Fibroblast of skin of scalp (primary cell): ENCODE measurements at regions not wholly inside any gene's neighbourhood (a gene's known extent, or its start where the extent isn't known, plus 50 kb on each side); places are given as distances from the start of the nearest gene placed in this dataset.
"Not testable (repeated sequence)": the region's sequence is repeated elsewhere in the genome, so short reads cannot be mapped to it uniquely, and the experiment has no call there.

Experiments
- DNase-seq: peaks from one replicate; pipeline ENCODE4 v3.0.0-alpha.2; 2013

DNA sequence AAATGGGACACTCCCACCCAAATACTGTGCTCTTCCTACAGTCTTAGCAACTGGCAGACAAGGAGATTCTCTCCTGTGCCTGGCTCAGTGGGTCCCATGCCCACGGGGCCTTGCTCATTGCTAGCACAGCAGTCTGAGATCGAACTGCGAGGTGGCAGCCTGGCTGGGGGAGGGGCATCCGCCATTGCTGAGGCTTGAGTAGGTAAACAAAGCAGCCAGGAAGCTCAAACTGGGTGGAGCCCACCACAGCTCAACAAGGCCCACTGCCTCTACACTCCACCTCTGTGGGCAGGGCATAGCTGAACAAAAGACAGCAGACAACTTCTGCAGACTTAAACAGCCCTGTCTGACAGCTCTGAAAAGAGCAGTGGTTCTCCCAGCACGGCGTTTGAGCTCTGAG is 174.8 kb downstream of the COL12A1 start:
- DNase-seq: not testable (repeated sequence)

- DNase-seq: no peak
These were observed 176.5 kb downstream of the COL12A1 start for GRCh38 chr6:75029333-75029732.

GRCh38 chr6:75025371-75025770 is 180.5 kb downstream of the COL12A1 start:
- no peak for DNase-seq

GRCh38 chr6:75024828-75025227 is 181.0 kb downstream of the COL12A1 start:
- no peak for DNase-seq

- DNase-seq: peak; percentile 19
These were observed 182.2 kb downstream of the COL12A1 start for GRCh38 chr6:75023634-75024033.

GRCh38 chr6:75020971-75021370 is 184.9 kb downstream of the COL12A1 start:
- DNase-seq: no peak

GRCh38 chr6:75020376-75020775 is 185.5 kb downstream of the COL12A1 start:
- DNase-seq: no peak

DNA sequence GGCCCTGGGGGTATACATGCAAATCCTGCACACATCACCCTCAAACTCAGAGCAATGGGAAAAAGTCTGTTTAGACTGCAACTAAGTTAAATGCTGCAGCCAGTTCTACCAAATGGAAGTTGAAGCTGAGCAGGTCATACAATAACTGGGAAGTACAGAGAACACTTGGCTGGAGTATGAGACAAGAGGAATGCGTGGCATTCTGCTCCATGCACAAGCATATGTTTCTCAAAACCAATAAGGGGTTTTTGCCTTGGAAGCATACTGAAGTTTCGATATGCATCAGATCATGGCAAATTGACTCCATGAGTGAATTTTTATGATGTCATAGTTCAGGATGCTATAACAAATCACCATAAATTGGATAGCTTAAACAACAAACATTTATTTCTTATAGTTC is 193.8 kb downstream of the COL12A1 start:
- DNase-seq: peak; percentile 43

DNA sequence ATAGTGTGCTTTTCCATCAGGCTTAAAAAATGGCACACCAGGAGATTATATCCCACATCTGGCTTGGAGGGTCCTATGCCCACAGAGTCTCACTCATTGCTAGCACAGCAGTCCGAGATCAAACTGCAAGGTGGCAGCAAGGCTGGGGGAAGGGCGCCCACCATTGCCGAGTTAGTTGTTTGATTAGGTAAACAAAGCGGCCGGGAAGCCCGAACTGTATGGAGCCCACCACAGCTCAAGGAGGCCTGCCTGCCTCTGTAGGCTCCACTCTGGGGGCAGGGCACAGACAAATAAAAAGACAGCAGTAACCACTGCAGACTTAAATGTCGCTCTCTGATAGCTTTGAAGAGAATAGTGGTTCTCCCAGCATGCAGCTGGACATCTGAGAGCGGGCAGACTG is 201.9 kb downstream of the COL12A1 start:
- not testable (repeated sequence) for DNase-seq

DNA sequence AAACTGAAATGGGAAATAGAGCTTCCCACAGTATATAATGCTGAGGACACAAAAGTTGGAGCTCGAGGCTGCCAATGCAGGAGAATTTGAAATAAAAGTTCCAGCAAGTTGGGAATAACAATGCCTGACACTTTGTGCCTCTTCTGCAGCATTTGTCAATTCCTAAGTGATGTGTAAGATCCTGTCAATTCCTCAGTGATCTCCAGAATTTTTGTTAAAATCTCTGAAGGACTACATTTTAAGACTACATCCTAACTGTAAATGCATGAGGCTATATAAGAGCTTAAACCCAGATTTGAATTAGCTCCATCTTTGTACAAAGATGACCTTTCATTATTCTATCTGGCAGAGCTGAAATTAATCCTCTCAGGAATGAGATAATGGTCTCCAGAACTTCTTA is 208.2 kb downstream of the COL12A1 start:
- peak; percentile 14 for DNase-seq

DNA sequence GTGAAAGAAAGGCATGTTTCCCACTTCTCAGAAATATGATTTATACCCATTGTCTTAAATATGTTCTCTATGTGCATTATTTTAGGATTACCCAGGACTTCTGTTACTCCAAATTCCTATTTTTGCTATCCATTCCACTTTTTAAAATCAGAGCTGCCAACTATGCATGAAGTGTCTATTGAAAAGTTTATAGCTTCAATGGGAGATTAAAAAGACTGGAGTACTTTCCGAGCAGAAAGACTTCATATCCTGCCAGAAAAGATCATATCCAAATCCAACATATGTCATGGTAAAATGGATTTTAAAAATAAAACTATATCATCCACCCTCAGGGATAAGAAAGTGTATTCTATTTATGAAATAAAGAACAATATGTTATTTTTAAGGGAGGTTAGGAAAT is 212.7 kb downstream of the COL12A1 start:
- no peak for DNase-seq

DNA sequence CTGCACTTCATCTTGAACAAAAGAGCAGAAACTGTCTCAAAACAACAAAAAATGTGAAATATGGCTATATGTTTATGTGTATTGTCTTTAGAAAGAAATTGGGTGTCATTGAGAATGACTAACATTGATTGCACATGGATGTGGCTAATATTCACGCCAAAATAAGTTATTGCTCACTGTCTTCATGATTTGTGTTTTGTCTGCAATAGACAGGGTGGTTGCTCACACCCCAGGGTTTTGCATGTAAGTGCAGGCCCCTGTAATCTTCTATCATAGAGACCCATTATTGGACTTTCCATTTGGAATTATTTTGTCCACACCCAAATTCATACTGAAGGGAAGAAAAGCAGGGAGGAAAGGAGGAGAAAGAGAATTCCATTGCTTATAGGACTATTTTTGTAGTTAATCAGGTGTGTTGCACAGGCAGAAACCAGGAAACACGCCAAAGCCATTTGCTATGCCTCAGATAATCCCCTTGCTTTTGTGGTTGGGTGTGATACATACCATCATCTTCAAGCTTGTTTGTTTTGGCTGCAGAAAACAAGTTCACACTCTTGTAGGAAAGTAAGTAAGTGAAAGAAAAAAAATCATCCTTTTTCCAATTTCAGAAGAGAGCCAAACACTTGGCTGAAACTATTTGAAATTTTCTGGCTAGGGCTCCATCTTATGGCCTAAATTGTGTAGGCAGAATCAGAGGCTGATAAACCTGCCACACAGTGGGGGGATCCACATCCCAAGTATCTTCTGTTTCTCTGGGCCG is 214.1 kb downstream of the COL12A1 start:
- peak; percentile 91 for DNase-seq

DNA sequence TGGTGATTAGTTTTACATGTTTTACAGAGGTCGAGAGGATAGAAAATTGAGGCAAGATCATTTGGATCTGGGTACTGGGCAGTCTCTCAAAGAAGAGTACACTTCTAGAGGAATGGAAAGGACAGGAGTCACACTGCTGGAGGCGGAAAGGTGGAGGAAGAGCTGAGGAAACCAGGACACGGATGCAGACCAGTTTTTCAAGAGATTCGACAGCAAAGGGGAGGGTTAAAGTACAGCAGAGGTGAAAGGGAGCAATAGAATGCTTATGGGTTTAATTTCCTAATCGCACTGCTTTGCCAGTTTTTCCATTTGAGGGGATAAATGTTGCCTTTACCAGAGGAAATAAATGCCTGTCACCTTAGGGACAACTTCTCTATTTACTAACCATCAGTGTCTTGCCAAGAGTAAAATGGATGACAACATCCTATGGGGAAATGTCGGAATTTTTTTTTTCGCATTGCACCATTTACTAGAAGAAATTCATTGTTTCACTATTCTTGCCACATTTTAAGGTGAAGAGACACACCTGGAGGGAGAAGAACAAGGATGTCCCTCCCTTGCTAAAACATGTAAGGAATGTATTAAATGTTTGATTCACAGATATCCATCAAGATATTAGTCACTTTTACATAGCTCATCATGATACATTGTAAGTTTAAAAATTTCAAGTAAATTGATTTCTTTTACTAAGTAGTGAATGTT is 226.6 kb downstream of the COL12A1 start:
- DNase-seq: no peak

DNA sequence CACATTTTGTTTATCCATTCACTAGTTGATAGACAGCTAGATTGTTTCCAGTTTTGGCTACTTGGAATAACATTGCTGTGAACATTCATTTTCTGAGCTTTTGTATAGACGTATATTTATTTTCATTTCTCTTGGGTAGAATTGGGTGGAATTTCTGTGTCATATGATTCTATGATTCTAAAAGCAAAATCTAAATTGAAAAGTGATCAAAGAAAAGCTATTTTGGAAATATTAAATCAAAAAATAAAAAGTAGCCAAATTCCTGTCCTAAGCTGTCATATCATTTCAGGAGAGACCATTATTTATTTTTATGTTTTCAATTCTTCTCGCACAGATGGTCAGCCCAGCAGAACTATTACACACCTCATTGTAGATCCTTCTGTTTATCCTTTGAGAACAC is 229.2 kb downstream of the COL12A1 start:
- DNase-seq: no peak

DNA sequence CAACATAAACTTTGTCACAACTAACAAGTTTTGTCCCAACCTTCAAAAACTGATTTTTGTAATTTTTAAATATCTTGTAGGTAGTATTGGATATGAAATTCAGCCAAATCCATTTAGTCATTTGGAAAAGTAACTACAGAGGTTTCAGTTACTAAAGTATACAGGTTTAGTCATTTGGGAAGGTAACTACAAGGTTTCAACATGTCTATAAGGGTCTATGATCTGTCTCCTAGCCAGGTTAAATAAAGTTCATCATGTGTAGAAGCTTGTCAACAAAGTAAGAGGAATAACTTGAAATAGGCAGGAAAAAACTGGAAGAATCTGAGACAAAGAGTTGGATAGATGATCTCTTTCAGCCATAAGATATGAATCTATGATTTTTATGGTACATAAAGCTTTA is 229.8 kb downstream of the COL12A1 start:
- no peak for DNase-seq

DNA sequence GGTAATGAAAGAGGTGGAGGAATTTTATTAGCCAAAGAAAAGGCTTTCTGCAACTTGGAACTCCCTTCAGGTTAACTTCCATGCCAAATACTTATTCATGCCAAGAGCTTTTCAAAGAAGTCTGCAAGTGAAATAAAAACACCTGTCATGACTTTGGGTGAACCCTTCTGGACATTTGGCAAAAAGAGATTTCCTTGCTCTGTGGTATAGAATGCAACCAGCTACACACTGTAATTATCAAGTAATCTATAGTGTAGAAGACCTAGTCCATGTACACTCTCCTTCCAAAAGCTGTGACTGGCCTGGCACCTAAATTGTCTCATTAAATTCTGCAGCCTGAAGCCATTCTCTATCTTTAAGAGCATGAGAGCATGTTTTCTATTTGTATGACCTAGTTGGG is 232.3 kb downstream of the COL12A1 start:
- DNase-seq: no peak

GRCh38 chr6:74971633-74972032 is 234.2 kb downstream of the COL12A1 start:
- DNase-seq: peak; percentile 78

DNA sequence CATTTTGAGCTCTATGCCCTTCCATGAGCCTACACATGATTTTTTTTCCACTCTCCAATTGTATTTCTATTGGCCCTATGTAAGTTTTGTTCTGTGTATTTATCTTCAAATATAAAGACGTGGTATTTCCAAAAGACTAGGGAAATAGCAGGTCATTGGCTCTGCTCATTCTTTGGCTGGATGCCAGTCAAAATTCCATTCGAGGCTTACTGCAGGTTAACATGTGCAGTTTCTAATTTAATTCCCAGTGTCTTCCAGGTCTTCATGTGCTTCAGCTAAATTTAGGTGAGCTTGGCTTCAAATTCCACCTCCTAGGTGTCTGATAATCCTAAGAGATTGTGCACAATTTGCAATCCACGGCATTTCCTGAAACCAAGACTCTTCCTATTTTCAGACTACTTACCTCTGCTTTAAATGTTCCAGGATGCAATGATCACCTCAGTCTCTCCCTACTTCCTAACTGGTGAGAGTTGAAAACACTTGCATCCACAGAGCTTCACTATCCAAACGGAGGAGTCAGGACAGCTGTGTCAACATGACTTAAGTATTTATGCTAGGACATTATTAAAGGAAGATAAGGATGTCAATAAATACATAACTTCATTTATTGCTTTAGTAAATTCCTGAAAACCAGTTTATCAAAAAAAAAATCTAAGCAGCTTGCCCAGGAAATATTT is 236.1 kb downstream of the COL12A1 start:
- DNase-seq: peak; percentile 11

- DNase-seq: no peak
These were observed 238.0 kb downstream of the COL12A1 start for GRCh38 chr6:74967821-74968220.

DNA sequence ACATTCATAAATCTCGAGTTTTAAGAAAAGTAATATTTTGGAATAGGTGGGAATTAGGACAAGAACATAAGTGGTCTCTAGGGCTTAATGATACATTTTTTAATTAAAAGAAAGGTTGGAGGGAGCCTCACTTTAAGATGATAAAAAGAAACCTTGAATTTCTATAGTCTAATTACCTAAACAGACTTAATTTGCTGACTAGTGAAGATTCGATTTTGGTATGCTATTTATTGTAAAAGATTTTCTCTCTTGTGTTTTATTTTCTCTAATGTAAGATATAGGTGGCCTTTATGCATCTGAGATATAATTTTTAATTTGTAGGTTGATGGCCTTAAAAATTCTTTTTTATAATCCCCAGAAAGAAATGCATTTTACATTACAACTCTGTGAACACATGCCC is 239.1 kb downstream of the COL12A1 start:
- no peak for DNase-seq

DNA sequence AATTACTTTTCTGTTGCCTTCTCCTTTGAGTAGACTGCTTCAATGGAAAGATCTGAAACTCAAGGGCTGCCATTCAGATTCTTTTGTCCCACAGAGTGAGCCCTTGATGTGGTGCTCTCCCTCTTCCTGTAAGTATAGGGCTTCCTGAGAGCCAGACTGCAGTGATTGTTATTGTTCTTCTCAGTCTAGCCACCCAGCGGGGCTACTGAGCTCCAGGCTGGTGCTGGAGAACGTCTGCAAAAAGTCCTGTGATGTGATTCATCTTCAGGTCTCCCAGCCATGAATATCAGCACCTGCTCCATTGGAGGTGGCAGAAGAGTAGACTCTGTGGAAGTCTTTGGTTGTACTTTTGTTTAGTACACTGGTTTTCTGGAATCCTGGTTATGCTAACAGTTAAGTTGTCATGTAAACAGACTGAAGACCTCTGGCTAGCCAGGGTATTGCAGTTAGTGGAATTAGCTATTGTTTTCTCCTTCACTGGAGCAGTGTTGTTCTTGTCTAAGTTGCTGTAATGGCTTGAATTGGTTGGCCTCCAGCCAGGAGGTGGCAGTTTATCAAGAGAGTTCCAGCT is 240.9 kb downstream of the COL12A1 start:
- DNase-seq: no peak

DNA sequence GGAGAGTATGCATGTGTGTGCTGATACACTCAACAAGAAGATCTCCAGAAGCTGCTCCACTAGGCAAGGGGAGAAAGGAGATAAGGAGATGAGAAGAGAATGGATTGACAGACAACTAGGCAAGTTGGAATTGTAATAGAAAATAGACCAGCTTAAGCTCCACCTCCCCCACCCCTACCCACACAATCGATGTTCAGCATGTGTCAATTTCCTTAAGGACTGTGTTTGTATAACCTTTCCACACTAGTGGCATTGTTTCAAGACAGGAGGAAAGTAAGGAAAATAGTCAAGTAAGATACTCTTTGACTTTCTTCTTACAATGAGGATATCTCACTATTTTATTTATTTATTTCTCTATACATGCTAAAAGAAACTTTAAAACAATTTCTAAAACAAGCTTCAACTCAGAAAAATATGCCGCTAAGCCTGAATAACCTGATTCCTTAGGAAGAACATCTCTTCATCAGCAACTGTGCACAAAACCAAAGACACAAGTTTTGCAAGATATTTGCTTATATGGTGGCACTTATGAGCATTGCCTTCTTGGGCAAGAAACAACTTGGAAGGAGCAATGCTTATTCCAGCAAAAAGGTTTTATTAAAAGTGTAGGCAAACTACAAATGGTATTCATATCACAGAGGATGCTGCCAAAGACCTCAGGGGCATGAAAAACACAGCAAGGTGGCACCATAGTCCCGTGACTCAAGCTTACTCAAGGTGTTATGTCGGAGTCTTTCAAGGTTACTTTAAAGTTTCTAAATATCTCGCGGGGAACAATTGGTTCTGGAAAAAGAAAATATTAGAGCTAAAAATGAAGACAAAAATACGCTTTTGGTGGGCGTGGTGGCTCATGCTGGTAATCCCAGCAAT is 249.1 kb downstream of the COL12A1 start:
- no peak for DNase-seq
